GM12891 (cell line): ENCODE measurements at regions not wholly inside any gene's neighbourhood (a gene's known extent, or its start where the extent isn't known, plus 50 kb on each side); places are given as distances from the start of the nearest gene placed in this dataset.

Source experiments
- PAX5 ChIP-seq: IDR thresholded peaks from 2 replicates; pipeline ENCODE4 v1.6.1; 2011; ENCODE audit warnings: low read length, moderate library complexity, mild to moderate bottlenecking; ENCODE audit not compliant: insufficient read depth, severe bottlenecking
- POLR2A ChIP-seq: IDR thresholded peaks from 2 replicates; pipeline ENCODE4 v1.6.1; 2011; ENCODE audit warnings: low read depth, low read length, control low read depth
- POLR2AphosphoS5 ChIP-seq: IDR thresholded peaks from 2 replicates; pipeline ENCODE4 v1.6.1; 2011; ENCODE audit warnings: low read depth, low read length, control low read depth
- SPI1 ChIP-seq: IDR thresholded peaks from 2 replicates; pipeline ENCODE4 v1.6.1; 2011; ENCODE audit warnings: low read depth, low read length, control low read depth
- TAF1 ChIP-seq: IDR thresholded peaks from 2 replicates; pipeline ENCODE4 v1.6.1; 2011; ENCODE audit warnings: low read depth, low read length, control low read depth

GRCh38 chr15:37253877-37254276, 153.5 kb upstream of the MEIS2 start:
- TF ChIP-seq SPI1 (no peak), POLR2A (no peak), POLR2AphosphoS5 (no peak), TAF1 (no peak), PAX5 (no peak)
